HL-60 (cell line): ENCODE measurements at regions not wholly inside any gene's neighbourhood (a gene's known extent, or its start where the extent isn't known, plus 50 kb on each side); places are given as distances from the start of the nearest gene placed in this dataset.

Experiments
- CTCF ChIP-seq: IDR thresholded peaks from one replicate; pipeline ENCODE4 v1.5.1; 2011; ENCODE audit warnings: low read length, control low read depth, inconsistent platforms; ENCODE audit not compliant: insufficient read depth
- GABPA ChIP-seq: IDR thresholded peaks from 2 replicates; pipeline ENCODE4 v1.6.1; 2012; ENCODE audit warnings: low read depth
- POLR2AphosphoS5 ChIP-seq: IDR thresholded peaks from 2 replicates; pipeline ENCODE4 v1.6.1; 2012; ENCODE audit warnings: low read depth
- REST ChIP-seq: IDR thresholded peaks from 2 replicates; pipeline ENCODE4 v1.6.1; 2012; ENCODE audit warnings: low read depth; ENCODE audit not compliant: insufficient replicate concordance
- SPI1 ChIP-seq: IDR thresholded peaks from 2 replicates; pipeline ENCODE4 v1.6.1; 2012; ENCODE audit warnings: low read depth, mild to moderate bottlenecking, borderline replicate concordance

DNA sequence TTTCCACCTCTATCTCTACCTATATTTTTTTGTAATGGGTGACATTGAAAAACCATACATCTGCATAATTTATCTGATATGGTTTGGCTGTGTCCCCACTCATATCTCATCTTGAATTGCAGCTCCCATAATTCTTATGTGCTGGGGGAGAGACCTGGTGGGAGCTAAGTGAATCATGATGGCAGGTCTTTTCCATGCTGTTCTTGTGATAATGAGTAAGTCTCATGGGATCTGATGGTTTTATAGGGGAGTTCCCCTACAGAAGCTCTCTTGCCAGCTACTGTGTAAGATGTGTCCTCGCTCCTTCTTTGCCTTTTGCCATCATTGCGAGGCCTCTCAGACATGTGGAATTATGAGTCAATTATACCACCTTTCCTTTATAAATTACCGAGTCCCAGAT, 551.0 kb upstream of the ANO5 start:
- TF ChIP-seq CTCF (no peak), POLR2AphosphoS5 (no peak), REST (no peak), GABPA (no peak), SPI1 (no peak)
